ENCODE measurements at regions not wholly inside any gene's neighbourhood (a gene's known extent, or its start where the extent isn't known, plus 50 kb on each side); places are given as distances from the start of the nearest gene placed in this dataset.

GRCh38 chr12:127247937-127248336 lies 1019.0 kb upstream of the TMEM132C start:
- no peak for DNase-seq (ENCODE audit: low spot score)

GRCh38 chr12:127249428-127249827 lies 1017.5 kb upstream of the TMEM132C start:
- DNase-seq (ENCODE audit: low spot score), result no peak

GRCh38 chr12:127253797-127254327 lies 1013.1 kb upstream of the TMEM132C start:
- DNase-seq (ENCODE audit: low spot score), result no peak

- DNase-seq (ENCODE audit: low spot score), result no peak
Observed at GRCh38 chr12:127254420-127254955, 1012.5 kb upstream of the TMEM132C start.

- no peak for DNase-seq (ENCODE audit: low spot score)
Observed at GRCh38 chr12:127257366-127257935, 1009.5 kb upstream of the TMEM132C start.

GRCh38 chr12:127260531-127260930 lies 1006.4 kb upstream of the TMEM132C start:
- no peak for DNase-seq (ENCODE audit: low spot score)

GRCh38 chr12:127260999-127261398 lies 1006.0 kb upstream of the TMEM132C start:
- DNase-seq (ENCODE audit: low spot score), result no peak

GRCh38 chr12:127262615-127263014 lies 1004.4 kb upstream of the TMEM132C start:
- no peak for DNase-seq (ENCODE audit: low spot score)

- no peak for DNase-seq (ENCODE audit: low spot score)
Observed at GRCh38 chr12:127263621-127264020, 1003.3 kb upstream of the TMEM132C start.

- DNase-seq (ENCODE audit: low spot score), result no peak
Observed at GRCh38 chr12:127267128-127267527, 999.8 kb upstream of the TMEM132C start.

GRCh38 chr12:127268213-127268612 lies 998.8 kb upstream of the TMEM132C start:
- DNase-seq (ENCODE audit: low spot score), result no peak

- no peak for DNase-seq (ENCODE audit: low spot score)
Observed at GRCh38 chr12:127268706-127269425, 998.1 kb upstream of the TMEM132C start.

- no peak for DNase-seq (ENCODE audit: low spot score)
Observed at GRCh38 chr12:127270193-127270592, 996.8 kb upstream of the TMEM132C start.

- no peak for DNase-seq (ENCODE audit: low spot score)
Observed at GRCh38 chr12:127271776-127272175, 995.2 kb upstream of the TMEM132C start.

GRCh38 chr12:127272864-127273263 lies 994.1 kb upstream of the TMEM132C start:
- no peak for DNase-seq (ENCODE audit: low spot score)

- no peak for DNase-seq (ENCODE audit: low spot score)
Observed at GRCh38 chr12:127273626-127274025, 993.3 kb upstream of the TMEM132C start.

GRCh38 chr12:127275416-127275815 lies 991.6 kb upstream of the TMEM132C start:
- no peak for DNase-seq (ENCODE audit: low spot score)

GRCh38 chr12:127277882-127278281 lies 989.1 kb upstream of the TMEM132C start:
- DNase-seq (ENCODE audit: low spot score), result no peak

- DNase-seq (ENCODE audit: low spot score), result no peak
Observed at GRCh38 chr12:127278351-127278750, 988.6 kb upstream of the TMEM132C start.

GRCh38 chr12:127280393-127281275 lies 986.3 kb upstream of the TMEM132C start:
- no peak for DNase-seq (ENCODE audit: low spot score)

GRCh38 chr12:127282786-127283565 lies 984.0 kb upstream of the TMEM132C start:
- no peak for DNase-seq (ENCODE audit: low spot score)

All from HT-29 (cell line).